GM21825 (cell line): ENCODE measurements at regions not wholly inside any gene's neighbourhood (a gene's known extent, or its start where the extent isn't known, plus 50 kb on each side); places are given as distances from the start of the nearest gene placed in this dataset.
A peak's percentile ranks its signal among the peaks of the same experiment; 100 is the strongest.
"Not testable (repeated sequence)": the region's sequence is repeated elsewhere in the genome, so short reads cannot be mapped to it uniquely, and the experiment has no call there.

Source experiments
- ATAC-seq: cut with Tn5 transposase; IDR thresholded peaks from one replicate; pipeline ENCODE4 v1.9.1; 2021; ENCODE audit warnings: mild to moderate bottlenecking, moderate library complexity; ENCODE audit not compliant: unreplicated experiment

- no peak for ATAC-seq
These were observed 93.5 kb downstream of the NAB1 start for GRCh38 chr2:190742431-190742830.

- ATAC-seq = no peak
These were observed 95.2 kb downstream of the NAB1 start for GRCh38 chr2:190744041-190744440.

- no peak for ATAC-seq
These were observed 98.3 kb downstream of the NAB1 start for GRCh38 chr2:190746971-190747761.

- no peak for ATAC-seq
These were observed 100.1 kb downstream of the NAB1 start for GRCh38 chr2:190748966-190749365.

- ATAC-seq = no peak
These were observed 107.0 kb downstream of the NAB1 start for GRCh38 chr2:190755772-190756415.

- ATAC-seq = no peak
These were observed 110.9 kb downstream of the NAB1 start for GRCh38 chr2:190759749-190760213.

- ATAC-seq = not testable (repeated sequence)
These were observed 111.7 kb downstream of the NAB1 start for GRCh38 chr2:190760353-190761150.

- ATAC-seq = not testable (repeated sequence)
These were observed 112.3 kb downstream of the NAB1 start for GRCh38 chr2:190761216-190761615.

- ATAC-seq = no peak
These were observed 113.7 kb downstream of the NAB1 start for GRCh38 chr2:190762566-190762965.

GRCh38 chr2:190763100-190763499, 114.2 kb downstream of the NAB1 start:
- no peak for ATAC-seq

GRCh38 chr2:190763901-190764514, 115.1 kb downstream of the NAB1 start:
- peak; percentile 48 for ATAC-seq

- no peak for ATAC-seq
These were observed 115.0 kb upstream of the GLS start for GRCh38 chr2:190765386-190766173.

GRCh38 chr2:190766174-190766572, 114.4 kb upstream of the GLS start:
- no peak for ATAC-seq

- ATAC-seq = no peak
These were observed 114.0 kb upstream of the GLS start for GRCh38 chr2:190766595-190766994.

- no peak for ATAC-seq
These were observed 112.8 kb upstream of the GLS start for GRCh38 chr2:190767821-190768220.

GRCh38 chr2:190769258-190769657, 111.4 kb upstream of the GLS start:
- ATAC-seq = no peak

GRCh38 chr2:190771726-190772125, 108.9 kb upstream of the GLS start:
- no peak for ATAC-seq

- no peak for ATAC-seq
These were observed 100.0 kb upstream of the GLS start for GRCh38 chr2:190780594-190780993.

- ATAC-seq = no peak
These were observed 98.9 kb upstream of the GLS start for GRCh38 chr2:190781604-190782198.

GRCh38 chr2:190782264-190782663, 98.4 kb upstream of the GLS start:
- ATAC-seq = no peak
